H9 (cell line): ENCODE measurements at regions not wholly inside any gene's neighbourhood (a gene's known extent, or its start where the extent isn't known, plus 50 kb on each side); places are given as distances from the start of the nearest gene placed in this dataset.
A peak's percentile ranks its signal among the peaks of the same experiment; 100 is the strongest.

ENCODE experiments used
- DNase-seq: peaks from one replicate; pipeline ENCODE4 v3.0.0-alpha.2; 2017
- H2AFZ ChIP-seq: one replicate; pipeline ENCODE4 v1.6.1; 2013; ENCODE audit warnings: mild to moderate bottlenecking, low read length, control low read depth, moderate library complexity
- H2AK5ac ChIP-seq: 2 replicates; pipeline ENCODE4 v1.6.1; 2013; ENCODE audit warnings: low read length, control low read depth, mixed read lengths; ENCODE audit not compliant: insufficient read length
- H2BK120ac ChIP-seq: one replicate; pipeline ENCODE4 v1.6.1; 2013; ENCODE audit warnings: low read depth, mild to moderate bottlenecking, low read length, control low read depth, inconsistent platforms; ENCODE audit not compliant: poor library complexity, severe bottlenecking
- H2BK12ac ChIP-seq: 2 replicates; pipeline ENCODE4 v1.6.1; 2013; ENCODE audit warnings: low read length, control low read depth, mixed read lengths, low read depth; ENCODE audit not compliant: insufficient read length
- H2BK15ac ChIP-seq: 2 replicates; pipeline ENCODE4 v1.6.1; 2013; ENCODE audit warnings: low read depth, low read length, control low read depth
- H2BK20ac ChIP-seq: one replicate; pipeline ENCODE4 v1.6.1; 2013; ENCODE audit warnings: low read depth, mild to moderate bottlenecking, low read length, control low read depth, inconsistent platforms; ENCODE audit not compliant: poor library complexity, severe bottlenecking
- H2BK5ac ChIP-seq: 2 replicates; pipeline ENCODE4 v1.6.1; 2013; ENCODE audit warnings: low read length, control low read depth, mixed read lengths; ENCODE audit not compliant: insufficient read length
- H3K14ac ChIP-seq: 2 replicates; pipeline ENCODE4 v1.6.1; 2013; ENCODE audit warnings: low read length, control low read depth; ENCODE audit not compliant: insufficient read depth
- H3K18ac ChIP-seq: 2 replicates; pipeline ENCODE4 v1.6.1; 2013; ENCODE audit warnings: low read depth, mild to moderate bottlenecking, mixed read lengths, low read length, control low read depth; ENCODE audit not compliant: insufficient read length
- H3K23ac ChIP-seq: 2 replicates; pipeline ENCODE4 v1.6.1; 2013; ENCODE audit warnings: low read length, control low read depth, mixed read lengths, low read depth; ENCODE audit not compliant: insufficient read length
- H3K23me2 ChIP-seq: 2 replicates; pipeline ENCODE4 v1.6.1; 2013; ENCODE audit warnings: low read depth, mild to moderate bottlenecking, mixed read lengths, low read length, control low read depth; ENCODE audit not compliant: insufficient read length, poor library complexity, severe bottlenecking
- H3K27ac ChIP-seq: 2 replicates; pipeline ENCODE4 v1.5.1; 2013; ENCODE audit warnings: low read length, control low read depth, mixed read lengths, low read depth; ENCODE audit not compliant: insufficient read length
- H3K27me3 ChIP-seq: 2 replicates; pipeline ENCODE4 v1.6.1; 2013; ENCODE audit warnings: low read length, control low read depth, inconsistent platforms; ENCODE audit not compliant: insufficient read depth
- H3K4ac ChIP-seq: 2 replicates; pipeline ENCODE4 v1.6.1; 2013; ENCODE audit warnings: low read depth, mild to moderate bottlenecking, control low read depth, inconsistent platforms, low read length, moderate library complexity
- H3K4me1 ChIP-seq: 2 replicates; pipeline ENCODE4 v1.6.1; 2013; ENCODE audit warnings: low read length, control low read depth, inconsistent platforms; ENCODE audit not compliant: insufficient read depth
- H3K4me2 ChIP-seq: 2 replicates; pipeline ENCODE4 v1.6.1; 2013; ENCODE audit warnings: low read length, control low read depth, mixed read lengths; ENCODE audit not compliant: insufficient read length, insufficient read depth
- H3K56ac ChIP-seq: 2 replicates; pipeline ENCODE4 v1.6.1; 2013; ENCODE audit warnings: low read depth, mild to moderate bottlenecking, mixed read lengths, low read length, control low read depth; ENCODE audit not compliant: insufficient read length
- H3K79me1 ChIP-seq: 2 replicates; pipeline ENCODE4 v1.6.1; 2013; ENCODE audit warnings: low read depth, mild to moderate bottlenecking, moderate library complexity, low read length, control low read depth, inconsistent platforms; ENCODE audit not compliant: insufficient read depth, poor library complexity, severe bottlenecking
- H3K79me2 ChIP-seq: 2 replicates; pipeline ENCODE4 v1.6.1; 2013; ENCODE audit warnings: low read length, control low read depth, inconsistent platforms; ENCODE audit not compliant: insufficient read depth
- H3K9ac ChIP-seq: 2 replicates; pipeline ENCODE4 v1.6.1; 2013; ENCODE audit warnings: low read length, control low read depth, mixed read lengths; ENCODE audit not compliant: insufficient read length; ENCODE audit errors: extremely low read depth
- H3K9me3 ChIP-seq: one replicate; pipeline ENCODE4 v1.6.1; 2013; ENCODE audit warnings: low read depth, low read length, inconsistent platforms; ENCODE audit not compliant: control insufficient read depth
- H3T11ph ChIP-seq: one replicate; pipeline ENCODE4 v1.6.1; 2013; ENCODE audit warnings: mild to moderate bottlenecking, low read length, control low read depth, inconsistent platforms
- H4K20me1 ChIP-seq: one replicate; pipeline ENCODE4 v1.6.1; 2013; ENCODE audit not compliant: control insufficient read depth, insufficient read length, insufficient read depth
- H4K5ac ChIP-seq: 2 replicates; pipeline ENCODE4 v1.6.1; 2013; ENCODE audit warnings: low read depth, mild to moderate bottlenecking, mixed read lengths, low read length, control low read depth; ENCODE audit not compliant: insufficient read length
- H4K8ac ChIP-seq: replicated peaks from 2 replicates; pipeline ENCODE4 v1.6.1; 2013; ENCODE audit warnings: low read length, control low read depth, mixed read lengths, low read depth; ENCODE audit not compliant: insufficient read length
- H4K91ac ChIP-seq: 2 replicates; pipeline ENCODE4 v1.6.1; 2013; ENCODE audit warnings: low read depth, mild to moderate bottlenecking, moderate library complexity, mixed read lengths, low read length, control low read depth; ENCODE audit not compliant: insufficient read length
- H3K27ac Mint-ChIP-seq, 3 experiments: 2 replicates in 2 of 3; 3 replicates in 1 of 3; pipeline ENCODE4 v1.8.0; 2020 to 2021; ENCODE audit warnings: mixed read lengths in 3 of 3, mild to moderate bottlenecking in 1 of 3, moderate library complexity in 1 of 3
- H3K27me3 Mint-ChIP-seq: 2 replicates; pipeline ENCODE4 v1.8.0; 2021; ENCODE audit warnings: low read depth, mild to moderate bottlenecking, moderate library complexity, mixed read lengths
- H3K36me3 Mint-ChIP-seq, 3 experiments: 2 replicates in 2 of 3; 3 replicates in 1 of 3; pipeline ENCODE4 v1.8.0; 2020 to 2021; ENCODE audit warnings: low read depth in 3 of 3, mixed read lengths in 3 of 3; ENCODE audit not compliant: insufficient read depth in 1 of 3
- H3K4me1 Mint-ChIP-seq, 2 experiments: 2 replicates each; pipeline ENCODE4 v1.8.0; 2020; ENCODE audit warnings: mixed read lengths in 2 of 2
- H3K4me3 Mint-ChIP-seq, 2 experiments: 2 replicates in 1 of 2; 3 replicates in 1 of 2; pipeline ENCODE4 v1.8.0; 2020 to 2021; ENCODE audit warnings: mild to moderate bottlenecking in 2 of 2, mixed read lengths in 2 of 2, moderate library complexity in 1 of 2
- H3K9me3 Mint-ChIP-seq, 2 experiments: 2 replicates in 1 of 2; 3 replicates in 1 of 2; pipeline ENCODE4 v1.8.0; 2020; ENCODE audit warnings: mild to moderate bottlenecking in 2 of 2, mixed read lengths in 2 of 2, moderate library complexity in 1 of 2
- CTCF ChIP-seq: fragments of 200-600 bp; sonication (generic); conservative IDR thresholded peaks from 3 replicates; pipeline ENCODE4 v1.8.0; 2021; ENCODE audit warnings: antibody characterized with exemption, mild to moderate bottlenecking
- WGBS: extraction: QIAGEN DNeasy Blood & Tissue Kit; methylation state at CpG from one replicate; pipeline ENCODE4 v1.1.7; 2013; ENCODE audit warnings: missing lambda C conversion rate, low lambda C conversion rate, mixed read lengths; ENCODE audit not compliant: insufficient read length; ENCODE audit errors: extremely low coverage; 5-methylcytosine and 5-hydroxymethylcytosine counted together

GRCh38 chr7:67484244-67484751 is 487.7 kb downstream of the TYW1 start:
- Histone ChIP-seq H2BK20ac (no peak overlapping the region), H2BK15ac (no peak overlapping the region), H4K5ac (no peak overlapping the region), H3K4me2 (peak overlapping the region; percentile 80), H2AFZ (peak overlapping the region; percentile 78), H3K9ac (no peak overlapping the region), H3K4me1 (no peaks in the 10 kb centered on the region), H4K20me1 (no peaks in the 10 kb centered on the region), H3K14ac (peak overlapping the region; percentile 78; the same call in 1 of the 2 replicates), H3K27me3 (no peaks in the 10 kb centered on the region), H2AK5ac (no peak overlapping the region), H3K23me2 (peaks cover 3% of the 10 kb centered on the region), H3K4ac (no peak overlapping the region), H3K27ac (no peak overlapping the region), H2BK5ac (no peak overlapping the region), H3K23ac (no peak overlapping the region), H3T11ph (no peak overlapping the region), H4K91ac (no peak overlapping the region), H3K56ac (no peak overlapping the region), H4K8ac (no peak overlapping the region), H2BK120ac (no peak overlapping the region), H3K9me3 (no peaks in the 10 kb centered on the region), H3K18ac (peak overlapping the region; percentile 15), H2BK12ac (no peak overlapping the region), H3K79me1 (no peaks in the 10 kb centered on the region), H3K79me2 (no peaks in the 10 kb centered on the region)
- Mint-ChIP-seq H3K27ac (peak overlapping the region in 1 of 3 experiments; percentile 77; a peak in 3 of 7 replicates), H3K9me3 (peaks cover 0 to under 1% of the 10 kb centered on the region in 2 experiments; a peak in 2 of 5 replicates), H3K4me3 (peak overlapping the region; percentile 53 to 67), H3K36me3 (no peaks in the 10 kb centered on the region), H3K4me1 (peaks cover 11 to 14% of the 10 kb centered on the region in 2 experiments), H3K27me3 (peaks cover 26% of the 10 kb centered on the region)
- WGBS = no CpG with 5 or more reads among the region's 13 CpGs
- TF ChIP-seq CTCF = peak; percentile 87
- peak; percentile 83 for DNase-seq
